ENCODE measurements at regions not wholly inside any gene's neighbourhood (a gene's known extent, or its start where the extent isn't known, plus 50 kb on each side); places are given as distances from the start of the nearest gene placed in this dataset.

- TF ChIP-seq POLR2A (IDR thresholded peaks at IDR 0.05) (no peak), CTCF (IDR thresholded peaks at IDR 0.05) (no peak), POLR2AphosphoS5 (IDR thresholded peaks at IDR 0.05) (no peak)
Measured at GRCh38 chr3:55244247-55244646, 242.9 kb downstream of the WNT5A start.
